ENCODE measurements at regions not wholly inside any gene's neighbourhood (a gene's known extent, or its start where the extent isn't known, plus 50 kb on each side); places are given as distances from the start of the nearest gene placed in this dataset.

DNA sequence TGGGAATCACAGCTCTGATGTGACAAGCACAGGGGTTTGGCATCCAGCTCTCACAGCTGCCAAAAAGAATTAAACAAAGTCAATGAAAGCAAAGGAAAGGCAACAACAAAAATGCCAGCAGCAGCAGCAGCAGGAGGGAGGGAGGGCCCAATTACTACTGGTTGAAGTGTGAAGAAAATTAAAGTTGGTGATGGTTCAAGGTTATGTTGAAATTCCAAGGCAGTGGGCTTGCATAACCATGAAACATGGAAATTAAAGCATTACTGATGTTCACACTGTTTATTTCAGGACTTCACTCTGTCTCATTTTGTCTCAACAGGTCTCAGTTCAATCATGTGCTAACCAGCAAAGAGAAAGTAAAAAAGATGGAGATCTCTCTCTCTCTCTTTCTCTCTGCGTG is 220.3 kb upstream of the LYPLAL1 start:
- DNase-seq = no peak

DNA sequence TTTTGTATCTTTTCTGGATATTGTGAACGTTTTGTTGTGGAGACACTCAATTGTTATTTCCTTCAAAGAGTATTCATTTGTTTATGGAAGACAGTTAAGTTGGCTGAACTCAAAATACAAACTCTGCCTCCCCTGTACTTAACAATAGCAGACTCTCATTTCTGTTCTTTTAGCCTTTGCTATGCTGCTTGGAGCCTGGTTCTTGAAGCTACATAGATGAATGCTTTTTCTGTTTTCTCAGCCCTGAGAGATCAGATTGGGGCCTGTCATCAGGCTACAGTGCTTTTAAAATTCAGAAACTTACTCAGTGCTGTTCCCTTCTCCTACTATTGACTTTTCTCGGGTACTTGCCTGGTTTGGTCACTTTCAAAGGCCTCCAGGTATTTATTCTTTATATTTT is 215.7 kb upstream of the LYPLAL1 start:
- DNase-seq = no peak

DNA sequence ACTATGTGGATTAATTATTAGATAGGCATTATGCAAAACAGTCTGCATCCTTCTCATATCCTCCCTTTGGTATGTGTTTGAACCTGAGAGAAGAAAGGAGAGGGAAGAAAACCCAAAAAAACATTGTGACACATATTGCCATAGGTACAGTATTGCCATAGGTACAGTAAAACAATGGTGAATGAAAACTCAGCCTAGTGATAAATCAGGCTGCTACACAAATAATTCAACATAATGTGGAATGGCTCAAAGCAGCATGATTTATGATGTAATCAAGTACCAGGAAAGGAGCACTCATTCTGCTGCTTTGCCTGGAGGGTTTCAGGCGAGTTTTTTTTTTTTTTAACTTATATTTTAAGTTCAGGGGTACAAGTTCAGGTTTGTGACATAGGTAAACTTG is 213.9 kb upstream of the LYPLAL1 start:
- DNase-seq = no peak

DNA sequence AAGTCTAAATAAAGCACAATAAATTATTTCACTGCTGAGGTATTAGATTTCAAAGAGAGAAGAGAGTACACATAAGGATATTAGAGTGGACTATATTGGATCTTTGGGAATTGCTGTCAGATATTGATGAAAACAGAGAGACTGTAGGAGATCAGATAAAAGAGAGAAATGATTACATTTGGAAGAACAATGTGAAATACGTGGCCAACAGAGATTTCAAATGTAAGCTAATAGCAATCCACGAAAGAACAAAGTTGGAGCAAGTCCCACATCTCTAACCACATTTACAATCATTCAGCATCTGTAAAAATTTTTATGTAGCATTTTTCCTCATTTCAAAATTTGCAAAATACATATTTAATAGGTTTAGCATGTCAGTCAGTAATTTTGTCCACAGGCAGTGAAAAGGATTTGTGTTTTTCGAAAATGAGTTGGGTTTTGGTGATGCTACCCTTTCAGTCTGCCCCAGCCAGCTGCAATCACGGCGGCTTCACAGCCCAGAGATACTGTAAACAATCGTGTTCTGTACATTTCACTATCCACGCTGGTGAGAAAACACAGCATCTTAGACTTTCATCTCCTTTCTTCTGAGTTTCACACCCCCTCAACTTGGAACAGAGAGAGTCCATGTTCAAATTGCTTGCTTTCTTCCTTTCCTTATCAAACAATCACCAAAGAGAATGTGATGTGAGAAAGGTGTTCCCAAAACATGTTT is 209.1 kb upstream of the LYPLAL1 start:
- DNase-seq = no peak

DNA sequence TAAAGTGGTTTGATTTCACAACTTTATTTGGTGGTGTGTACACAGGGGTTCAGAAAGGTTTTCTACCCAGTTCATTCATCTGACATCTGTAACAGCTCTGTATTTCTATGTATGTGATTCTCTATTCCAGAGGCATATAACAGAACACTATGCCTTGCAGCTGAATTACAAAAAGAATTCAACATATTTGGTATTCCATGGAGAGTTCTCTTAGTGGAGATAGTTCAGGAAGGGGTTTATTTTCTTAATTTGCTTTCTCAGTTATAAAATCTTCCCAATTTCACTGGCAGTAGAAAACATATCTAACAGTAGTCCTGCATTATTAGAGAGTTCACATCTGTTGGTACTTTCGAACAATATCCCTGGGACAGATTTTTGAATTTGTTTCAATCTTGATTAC is 207.9 kb upstream of the LYPLAL1 start:
- no peak for DNase-seq

DNA sequence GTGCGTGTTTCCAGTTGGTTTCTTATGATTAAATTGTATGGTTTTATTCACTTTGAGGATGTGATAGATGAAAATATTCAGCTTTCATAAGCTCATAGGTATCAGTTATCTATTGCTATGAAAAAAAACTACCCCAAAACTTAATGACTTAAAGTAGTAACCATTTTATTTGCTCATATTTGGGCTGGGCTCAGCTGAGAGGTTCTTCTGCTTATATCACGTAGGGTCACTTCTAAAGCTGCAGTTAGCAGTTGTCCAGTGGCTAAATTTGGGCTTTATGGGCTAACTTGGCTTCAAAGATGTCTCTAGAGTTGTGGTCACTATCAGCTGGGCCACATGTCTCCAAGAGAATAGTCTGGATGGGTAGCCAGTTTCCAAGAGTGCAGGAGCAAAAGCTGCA is 206.4 kb upstream of the LYPLAL1 start:
- DNase-seq = no peak

DNA sequence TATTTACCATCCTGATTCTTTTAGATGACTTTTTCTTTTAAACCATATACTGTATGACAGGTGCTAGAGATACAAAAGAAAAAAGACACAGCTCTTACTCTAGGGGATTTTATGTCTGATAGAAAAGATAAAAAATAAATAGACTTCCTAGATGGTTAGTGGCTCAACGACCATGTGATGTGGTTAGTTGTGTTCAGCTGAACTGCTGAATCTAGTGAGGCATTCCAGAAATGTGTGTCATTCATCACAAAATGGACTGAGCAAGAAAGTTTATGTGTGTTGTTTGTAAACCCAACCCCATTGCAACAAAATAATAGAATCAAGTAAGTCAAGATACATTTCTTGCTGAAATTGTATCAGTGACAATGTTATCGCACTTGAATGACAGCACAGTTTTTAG is 205.8 kb upstream of the LYPLAL1 start:
- DNase-seq = no peak

DNA sequence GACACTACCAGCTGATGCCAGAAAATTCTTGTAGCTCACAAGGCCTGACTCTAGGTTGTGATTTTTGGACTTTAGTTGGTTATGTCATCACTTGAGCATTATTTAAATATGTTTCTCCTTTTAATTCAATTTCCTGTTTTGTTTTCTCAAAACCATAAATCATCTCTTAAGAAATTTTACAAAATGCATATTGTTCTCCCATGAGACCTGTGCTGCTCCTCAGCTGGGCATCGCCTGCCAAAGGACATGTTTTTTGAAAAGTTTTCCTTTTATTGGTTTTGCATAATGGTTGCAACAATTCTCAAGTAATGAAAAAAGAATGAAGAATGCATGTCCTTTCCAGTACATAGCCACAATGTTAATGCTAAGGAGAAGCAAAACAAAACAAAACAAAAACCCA is 204.7 kb upstream of the LYPLAL1 start:
- no peak for DNase-seq

DNA sequence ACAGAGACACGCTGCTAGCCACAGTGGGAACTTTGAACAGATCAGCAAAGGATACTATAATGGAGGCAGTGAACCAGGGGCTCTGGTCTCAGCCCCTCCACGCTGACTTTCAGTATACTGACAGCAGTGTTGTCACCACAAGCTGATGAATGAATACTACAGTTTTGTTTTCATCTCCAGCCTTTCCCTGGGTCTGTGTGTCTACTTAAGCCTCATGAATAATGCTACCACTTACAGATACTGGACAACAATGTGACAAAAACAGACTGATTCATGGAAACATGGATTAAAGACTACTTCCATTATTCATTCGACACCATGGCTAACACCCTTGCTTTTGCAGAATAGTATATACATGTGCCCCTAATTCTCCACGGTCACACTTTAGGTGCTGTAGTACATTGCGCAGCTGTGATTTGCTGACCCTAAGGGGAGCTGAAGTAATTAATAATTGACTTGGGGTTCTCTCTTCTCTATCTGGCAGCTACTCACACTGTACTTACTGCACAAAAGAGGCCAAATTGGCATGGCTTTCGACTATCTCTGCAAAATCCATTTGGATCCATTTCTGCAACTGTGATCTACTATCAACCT is 203.2 kb upstream of the LYPLAL1 start:
- DNase-seq = no peak

DNA sequence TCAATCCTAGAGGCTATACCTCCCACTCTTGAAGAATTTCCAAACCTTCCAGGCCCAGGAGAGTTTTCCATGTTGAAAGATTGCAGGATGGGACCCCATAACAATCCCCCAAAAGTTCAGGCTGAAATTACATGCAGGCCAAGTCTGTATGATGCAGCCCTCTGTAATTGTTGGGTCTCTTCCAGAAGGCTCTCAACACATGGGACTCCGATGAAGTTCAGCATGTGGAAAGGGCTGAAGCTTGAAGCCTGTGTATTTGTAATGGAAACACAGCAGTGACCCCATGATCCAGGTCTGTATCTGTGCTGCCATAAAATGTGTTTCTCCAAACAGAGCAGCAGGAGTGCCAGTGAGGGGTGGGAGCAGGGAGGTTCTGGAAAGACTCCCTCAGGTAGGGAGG is 202.5 kb upstream of the LYPLAL1 start:
- no peak for DNase-seq

DNA sequence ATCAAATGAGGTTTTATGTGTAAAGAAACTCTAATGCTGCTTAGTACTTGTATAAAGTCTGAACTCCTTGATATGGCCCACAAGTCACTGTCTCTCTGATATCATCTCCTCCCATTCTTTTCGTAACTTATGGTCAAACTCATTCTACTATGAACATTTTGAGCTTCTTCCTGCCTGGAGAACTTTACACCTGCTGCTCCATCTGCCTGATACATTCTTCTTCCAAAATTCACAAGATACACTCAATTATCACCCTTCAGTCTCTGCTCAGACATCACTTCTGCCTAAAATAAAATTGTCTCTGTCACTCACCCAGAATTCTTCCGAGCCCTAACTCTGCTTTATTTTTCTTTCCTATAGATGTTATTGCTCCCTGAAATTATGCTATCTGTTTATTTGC is 192.8 kb upstream of the LYPLAL1 start:
- DNase-seq = no peak

DNA sequence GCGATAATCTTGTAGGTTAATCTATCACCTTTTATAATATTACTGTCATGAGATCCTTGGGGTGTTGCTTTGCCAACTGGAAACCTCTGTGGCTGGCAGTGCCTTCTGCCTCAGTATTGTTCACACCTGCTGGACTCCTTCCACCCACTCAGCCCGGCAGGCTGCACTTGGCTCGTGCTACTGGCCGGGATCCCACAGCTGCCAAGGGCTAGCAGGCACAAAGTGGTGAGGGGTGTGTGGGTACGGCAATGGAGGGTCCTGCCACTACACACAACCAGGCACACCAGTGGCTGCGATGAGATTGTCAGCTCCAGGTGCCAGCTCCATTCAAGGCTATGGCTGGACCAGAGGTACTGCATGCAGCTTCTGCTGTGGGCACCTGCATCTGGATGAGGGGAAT is 191.2 kb upstream of the LYPLAL1 start:
- no peak for DNase-seq

DNA sequence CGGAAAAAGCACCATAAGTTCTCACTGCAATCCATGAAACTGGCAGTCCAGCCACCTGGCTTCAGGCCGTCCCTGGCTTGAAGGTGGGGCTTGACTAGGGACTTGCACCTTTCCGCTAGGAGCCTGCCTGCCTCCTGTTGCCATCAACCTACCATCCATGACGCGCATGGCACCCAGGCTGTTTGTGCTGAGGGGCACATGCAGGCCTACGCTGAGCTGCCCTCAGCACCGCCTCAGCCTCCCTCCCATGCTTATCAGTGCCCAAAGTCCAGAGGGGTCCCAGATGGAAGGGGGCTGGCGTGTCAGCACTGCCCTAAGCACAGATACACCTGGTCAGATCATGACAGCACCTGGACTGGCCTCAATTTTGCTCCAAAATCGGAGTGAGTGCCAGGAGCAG is 190.2 kb upstream of the LYPLAL1 start:
- no peak for DNase-seq

DNA sequence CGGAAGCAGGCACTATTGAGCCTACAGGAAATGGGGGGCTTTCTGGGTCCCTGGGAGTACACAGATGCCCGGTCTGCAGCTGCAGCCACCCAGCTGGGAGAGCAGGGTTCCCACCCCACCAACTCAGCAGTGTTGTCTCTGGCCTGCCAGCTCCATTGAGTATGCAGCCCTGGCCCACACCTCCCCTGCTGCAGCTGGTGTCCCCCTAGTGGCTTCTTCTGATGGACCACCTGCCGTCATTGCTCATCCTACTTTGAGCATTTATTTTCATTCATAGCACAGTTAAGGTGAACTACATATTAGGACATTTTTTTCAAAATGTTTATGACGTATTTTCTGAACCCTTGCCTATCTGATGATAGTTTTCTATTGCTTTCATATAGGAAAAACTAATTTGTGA is 189.8 kb upstream of the LYPLAL1 start:
- no peak for DNase-seq

DNA sequence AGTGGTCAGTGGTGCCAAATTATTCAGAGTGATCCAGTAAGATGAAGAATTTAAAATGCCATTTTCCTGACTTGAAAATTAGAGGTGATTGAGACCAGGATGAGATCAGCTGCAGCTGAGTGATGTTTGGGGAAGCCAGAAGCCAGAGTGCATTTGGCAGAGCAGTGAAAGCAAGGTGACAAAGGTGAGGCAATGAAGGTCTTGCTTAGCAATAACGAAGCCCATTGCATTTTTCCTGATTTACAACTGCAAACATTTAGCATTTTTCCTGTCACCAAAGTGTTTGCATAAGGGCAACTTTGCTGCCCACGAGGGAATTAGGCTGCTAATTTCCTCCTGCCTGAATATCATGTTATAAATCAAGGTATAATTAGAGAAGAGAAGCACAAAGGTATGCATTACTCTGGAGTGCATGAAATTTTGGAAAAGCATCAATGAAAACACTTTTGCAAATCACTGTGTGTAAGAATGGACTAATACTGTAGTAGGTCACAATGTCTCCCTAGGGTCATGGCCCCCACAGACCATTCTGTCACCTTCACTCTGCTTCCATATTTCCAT is 188.2 kb upstream of the LYPLAL1 start:
- no peak for DNase-seq

DNA sequence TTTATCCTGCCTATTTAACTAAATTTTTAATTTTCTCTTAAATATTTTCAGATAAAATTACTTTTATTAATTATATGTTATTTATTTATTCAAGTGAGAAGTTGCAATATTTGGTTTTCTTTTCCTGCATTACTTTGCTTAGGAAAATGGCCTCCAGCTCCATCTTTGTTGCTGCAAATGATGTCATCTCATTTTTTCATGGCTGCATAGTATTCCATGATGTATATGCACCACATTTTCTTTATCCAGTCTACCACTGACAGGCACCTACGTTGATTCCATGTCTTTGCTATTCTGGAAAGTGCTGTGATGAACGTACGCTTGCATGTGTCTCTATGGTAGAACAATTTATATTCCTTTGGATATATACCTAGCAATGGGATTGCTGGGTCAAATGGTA is 186.9 kb upstream of the LYPLAL1 start:
- DNase-seq = no peak

DNA sequence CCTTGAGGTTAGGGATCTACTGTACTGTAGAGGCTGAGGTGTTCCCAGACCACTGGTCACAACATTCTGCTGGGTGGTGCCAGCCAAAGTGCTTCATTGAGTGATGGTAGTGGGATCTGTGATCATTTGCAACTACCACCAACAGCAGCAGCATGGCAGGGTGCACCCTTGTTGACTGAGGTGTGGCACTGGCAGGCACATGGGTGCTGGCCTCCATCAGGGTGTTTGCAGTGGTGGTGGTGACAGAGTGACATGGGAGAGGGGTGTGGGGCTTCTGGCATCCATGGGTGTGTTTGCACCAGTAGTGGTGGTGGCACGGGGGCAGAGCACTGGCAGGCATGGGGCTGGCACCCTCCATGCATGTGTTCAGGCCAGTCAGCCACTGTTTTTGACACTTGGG is 183.7 kb upstream of the LYPLAL1 start:
- no peak for DNase-seq

DNA sequence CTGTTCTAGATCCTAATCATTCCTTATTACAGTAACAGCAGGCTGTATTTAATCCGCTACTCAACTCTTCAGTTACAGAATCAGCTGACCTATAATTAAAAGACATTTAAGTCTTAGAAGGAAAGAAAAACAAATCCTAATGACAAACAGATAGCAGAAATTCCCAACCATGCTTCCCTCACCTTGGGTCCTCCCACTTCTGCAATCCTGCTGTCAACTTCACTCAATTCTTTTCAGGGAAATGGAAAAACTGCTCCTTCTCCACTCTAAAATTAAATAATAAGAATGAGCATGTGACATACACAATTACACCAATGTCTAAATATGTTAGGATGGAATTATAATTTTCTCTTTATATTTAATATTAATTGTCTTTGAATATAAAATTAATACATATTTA is 182.6 kb upstream of the LYPLAL1 start:
- DNase-seq = no peak

DNA sequence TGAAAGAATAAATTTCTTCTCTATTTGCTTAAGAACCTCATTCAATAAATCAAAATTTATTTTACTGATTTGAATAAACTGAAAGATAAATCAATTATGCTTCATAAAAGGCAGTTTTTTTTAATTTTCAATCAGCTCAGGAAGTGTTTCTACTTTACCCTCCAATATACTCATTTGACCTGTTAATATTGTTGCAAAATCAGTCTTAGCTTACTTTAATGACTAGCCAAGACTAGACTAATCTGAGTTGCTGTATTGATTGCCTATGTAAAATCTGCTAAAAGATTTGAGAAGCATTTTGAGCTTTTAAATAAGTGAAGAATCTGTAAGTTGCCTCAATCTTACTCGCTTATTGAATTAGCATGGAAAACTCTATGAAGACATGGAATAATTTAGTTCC is 179.1 kb upstream of the LYPLAL1 start:
- DNase-seq = no peak

DNA sequence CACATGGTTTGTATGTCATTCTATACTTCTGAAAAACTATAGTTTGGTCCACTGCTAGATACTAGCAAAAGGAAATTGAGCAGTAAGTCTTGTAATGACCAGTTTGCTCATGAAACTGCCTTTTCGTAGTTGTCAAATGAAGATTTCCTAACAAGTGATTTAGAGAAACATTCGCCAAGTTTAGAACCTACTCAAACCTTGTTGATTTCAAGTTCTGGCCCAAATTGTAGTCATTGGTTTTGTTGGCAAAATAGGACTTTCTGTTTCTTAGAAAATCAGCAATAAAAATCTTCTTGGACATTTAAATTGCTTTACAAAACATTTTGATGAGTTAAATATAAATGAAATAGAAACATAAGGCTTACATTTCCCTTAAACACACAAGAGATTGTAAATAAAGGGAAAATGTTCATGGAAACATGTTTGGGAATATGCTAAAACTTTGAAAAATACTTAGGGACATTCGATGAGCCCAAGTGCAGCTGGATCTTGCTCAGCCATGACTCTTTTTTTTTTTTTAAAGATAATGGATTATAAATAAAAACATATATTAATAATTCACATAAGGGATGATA is 178.5 kb upstream of the LYPLAL1 start:
- no peak for DNase-seq

DNA sequence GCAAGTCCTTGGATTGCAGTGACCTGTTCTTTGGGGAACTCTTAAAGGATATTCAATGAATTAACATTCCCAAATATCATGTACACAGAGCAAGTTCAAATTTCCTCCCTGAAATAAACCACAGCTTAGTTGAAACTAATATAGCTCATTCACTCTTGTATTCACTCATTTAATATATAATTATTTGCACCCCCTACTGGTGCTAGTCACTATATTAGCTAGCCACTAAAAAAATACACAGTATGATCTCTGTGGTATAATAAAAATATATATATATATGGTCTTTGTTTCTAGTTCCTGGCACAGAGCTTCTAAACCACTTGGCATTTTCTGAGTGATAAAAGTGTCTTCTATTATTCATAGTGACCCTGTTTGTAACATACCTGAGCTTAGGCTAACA is 177.3 kb upstream of the LYPLAL1 start:
- no peak for DNase-seq

DNA sequence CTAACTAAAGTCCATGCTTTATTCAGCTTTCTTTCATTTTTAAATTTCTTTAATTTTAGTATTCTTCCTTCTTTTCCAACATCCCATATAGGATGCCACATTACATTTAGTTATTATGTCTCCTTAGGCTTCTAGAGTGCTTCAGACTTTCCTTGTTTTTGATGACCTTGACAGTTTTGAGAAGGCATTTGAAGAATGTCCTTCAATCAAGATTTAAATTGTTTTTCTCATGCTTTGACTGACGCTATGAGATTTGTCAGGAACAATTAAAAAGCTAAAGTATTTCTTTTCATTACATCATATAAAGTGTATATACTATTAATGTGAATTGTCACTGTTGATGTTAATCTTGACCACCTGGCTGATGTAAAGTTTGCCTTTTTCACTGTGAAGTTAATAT is 173.7 kb upstream of the LYPLAL1 start:
- no peak for DNase-seq

DNA sequence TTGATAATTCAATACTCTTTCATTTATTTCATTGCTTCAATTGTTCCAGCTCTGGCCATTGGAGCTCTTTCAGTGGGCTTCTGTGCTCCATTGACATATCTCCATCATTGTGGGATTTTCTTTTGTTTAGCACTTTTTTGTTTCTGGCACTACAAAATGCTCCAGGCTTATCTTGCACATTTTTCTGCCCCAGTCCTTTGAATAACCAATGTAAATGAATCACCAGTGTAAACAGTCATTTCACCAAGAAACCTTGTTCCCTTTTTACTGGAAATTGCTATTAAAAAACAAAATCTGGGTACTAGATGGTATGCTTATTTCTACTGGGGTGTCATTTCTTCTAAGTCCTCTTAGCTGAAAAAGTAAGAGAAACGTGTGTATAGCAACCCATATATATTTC is 173.0 kb upstream of the LYPLAL1 start:
- no peak for DNase-seq

DNA sequence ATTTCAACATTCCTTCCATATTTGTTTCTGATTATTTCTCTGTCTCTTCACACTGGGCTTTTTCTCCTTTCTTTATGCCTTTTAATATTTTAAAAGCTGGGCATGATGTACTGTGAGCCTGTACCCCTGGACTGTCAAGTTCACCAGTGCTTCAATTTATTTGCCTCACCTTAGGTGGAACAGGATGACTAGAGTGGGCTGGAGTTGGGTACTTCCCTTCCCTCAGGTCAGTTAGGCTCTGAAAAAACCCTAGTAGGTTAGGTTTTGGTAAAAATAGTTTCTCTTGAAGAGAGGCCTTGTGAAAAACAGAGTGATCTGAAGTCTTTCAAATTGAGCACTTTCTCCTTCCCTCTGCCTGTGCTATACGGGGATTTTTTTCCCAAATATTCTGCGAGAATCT is 163.0 kb upstream of the LYPLAL1 start:
- no peak for DNase-seq

DNA sequence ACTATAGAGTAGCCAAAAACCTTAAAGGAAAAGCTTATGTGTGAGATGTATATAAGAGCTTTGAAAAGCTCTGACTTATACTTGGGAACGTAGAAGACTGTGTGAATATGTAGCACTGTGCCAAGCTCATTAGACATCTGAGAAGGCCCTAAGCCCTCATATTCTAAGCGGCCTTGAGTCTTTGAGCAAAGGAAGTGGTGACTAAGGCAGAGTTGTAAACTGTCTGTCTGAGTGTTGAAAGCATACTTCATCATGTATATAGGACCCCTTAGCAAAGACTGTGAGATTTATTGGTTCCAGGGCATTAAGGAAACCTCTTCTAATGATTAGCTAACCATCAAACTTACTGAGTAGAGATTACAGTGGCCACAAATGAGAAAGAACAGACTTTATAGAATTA is 153.3 kb upstream of the LYPLAL1 start:
- no peak for DNase-seq
